ENCODE measurements at regions not wholly inside any gene's neighbourhood (a gene's known extent, or its start where the extent isn't known, plus 50 kb on each side); places are given as distances from the start of the nearest gene placed in this dataset.
"Not testable (repeated sequence)": the region's sequence is repeated elsewhere in the genome, so short reads cannot be mapped to it uniquely, and the experiment has no call there.

GRCh38 chr6:16822975-16823717 is 61.9 kb upstream of the ATXN1 start:
- DNase-seq: no peak

- no peak for DNase-seq
Measured at GRCh38 chr6:16822529-16822928, 61.3 kb upstream of the ATXN1 start.

- DNase-seq: no peak
Measured at GRCh38 chr6:16821834-16822264, 60.6 kb upstream of the ATXN1 start.

GRCh38 chr6:16820262-16820661 is 59.0 kb upstream of the ATXN1 start:
- not testable (repeated sequence) for DNase-seq

- DNase-seq: no peak
Measured at GRCh38 chr6:16819752-16820151, 58.5 kb upstream of the ATXN1 start.

GRCh38 chr6:16818992-16819626 is 57.8 kb upstream of the ATXN1 start:
- DNase-seq: no peak

- DNase-seq: no peak
Measured at GRCh38 chr6:16817594-16817993, 56.3 kb upstream of the ATXN1 start.

GRCh38 chr6:16816891-16817290 is 55.6 kb upstream of the ATXN1 start:
- no peak for DNase-seq

- no peak for DNase-seq
Measured at GRCh38 chr6:16812993-16813392, 51.7 kb upstream of the ATXN1 start.

GRCh38 chr6:16811277-16811979 is 50.2 kb upstream of the ATXN1 start:
- no peak for DNase-seq
